ENCODE measurements at regions not wholly inside any gene's neighbourhood (a gene's known extent, or its start where the extent isn't known, plus 50 kb on each side); places are given as distances from the start of the nearest gene placed in this dataset.
"Not testable (repeated sequence)": the region's sequence is repeated elsewhere in the genome, so short reads cannot be mapped to it uniquely, and the experiment has no call there.

DNA sequence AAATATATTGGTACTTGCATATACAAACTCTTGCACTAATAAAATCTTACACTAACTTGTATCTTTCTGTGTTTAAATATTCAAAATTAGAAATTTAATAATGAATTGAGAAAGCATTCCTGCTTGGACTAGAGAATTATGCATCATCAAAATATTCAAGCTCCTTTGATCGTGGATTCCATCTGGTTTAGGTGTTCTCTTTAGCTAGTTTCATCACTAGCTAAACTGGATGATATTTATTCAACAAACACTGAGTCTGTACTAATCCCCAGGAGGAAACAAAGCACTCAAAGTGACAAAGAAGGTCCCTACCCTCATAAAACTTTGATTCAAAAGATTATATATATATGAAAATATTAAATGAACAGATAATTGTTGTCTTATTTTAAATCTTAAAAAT is 1360.9 kb upstream of the ALCAM start:
- intact Hi-C loops (cut with DNase I) = no loop called here
- no peak for DNase-seq (ENCODE audit: missing footprints)
- ATAC-seq = no peak

DNA sequence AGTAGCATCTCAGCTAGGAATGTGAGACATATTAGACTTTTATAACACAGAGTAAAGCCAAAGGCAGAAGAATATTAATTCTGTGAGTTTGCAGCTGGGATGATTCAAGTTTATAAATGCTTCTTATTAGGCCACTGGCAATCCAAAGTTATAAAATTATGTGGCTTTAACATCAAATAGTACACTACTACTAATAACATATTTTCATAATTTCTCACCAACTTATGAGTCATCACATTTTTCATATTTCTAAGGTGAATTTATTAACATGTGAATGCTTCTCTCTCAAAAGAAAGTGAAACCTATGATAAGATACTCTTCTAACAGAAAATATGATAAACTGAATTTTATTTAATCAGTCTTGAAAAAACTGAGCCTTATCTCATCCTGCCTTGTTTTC is 1348.2 kb upstream of the ALCAM start:
- ATAC-seq (no peak), DNase-seq (ENCODE audit: missing footprints) (no peak)
- intact Hi-C loops (cut with DNase I) = no loop called here

DNA sequence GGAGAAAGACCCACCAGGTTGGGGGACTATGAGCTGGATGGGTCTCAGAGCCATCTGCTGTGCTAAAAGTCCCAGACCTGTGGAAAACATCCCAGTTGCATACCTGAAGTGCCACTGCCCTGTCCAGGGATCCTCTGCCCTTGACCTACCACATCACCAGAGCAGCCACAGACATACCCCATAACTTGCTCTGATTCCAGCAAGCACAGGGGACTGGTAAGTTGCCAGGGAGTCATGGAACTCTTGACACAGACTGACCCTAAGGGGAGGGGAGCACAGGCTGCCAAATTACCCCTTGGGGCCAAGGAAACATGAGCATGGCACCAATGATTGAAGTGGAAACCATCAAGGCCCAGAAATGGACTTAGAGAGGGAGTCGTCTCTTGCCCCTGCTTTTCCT is 1335.1 kb upstream of the ALCAM start:
- no peak for DNase-seq (ENCODE audit: missing footprints)
- ATAC-seq = no peak
- intact Hi-C loops (cut with DNase I) = no loop called here

DNA sequence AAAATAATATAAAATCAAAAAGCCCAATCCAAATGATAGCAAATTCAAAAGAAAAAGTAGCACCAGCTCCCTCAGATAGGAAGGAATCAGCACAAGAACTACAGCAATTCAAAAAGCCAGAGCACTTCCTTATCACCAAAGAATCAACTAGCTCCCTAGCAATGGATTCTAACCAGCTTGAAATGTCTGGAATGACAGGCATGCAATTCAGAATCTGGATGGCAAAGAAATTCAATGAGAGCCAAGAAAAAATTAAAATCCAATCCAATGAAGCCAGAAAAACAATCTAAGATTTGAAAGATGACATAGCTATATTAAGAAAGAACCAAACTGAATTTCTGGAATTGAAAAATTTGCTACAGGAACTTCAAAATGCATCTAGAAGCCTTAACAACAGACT is 1334.4 kb upstream of the ALCAM start:
- ATAC-seq (no peak), DNase-seq (ENCODE audit: missing footprints) (no peak)
- intact Hi-C loops (cut with DNase I) = no loop called here

DNA sequence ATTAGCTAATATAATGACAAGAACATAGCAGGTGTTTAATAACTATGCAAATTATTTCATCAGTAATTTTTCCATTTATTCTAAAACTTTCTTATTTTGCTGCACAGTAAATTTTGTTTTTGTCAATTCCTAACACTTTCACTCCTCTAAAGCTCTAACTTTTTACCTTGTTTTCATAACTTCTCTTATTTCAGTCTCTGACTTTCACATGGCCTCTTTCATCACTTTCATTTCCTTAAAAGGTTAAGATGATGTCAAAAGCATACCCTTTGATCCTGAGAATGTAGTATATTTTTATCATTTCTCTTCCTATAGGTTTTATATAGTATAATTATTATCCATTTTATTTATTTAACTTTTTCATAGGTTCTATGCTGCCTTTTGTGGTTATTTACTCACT is 1325.8 kb upstream of the ALCAM start:
- ATAC-seq (no peak), DNase-seq (ENCODE audit: missing footprints) (no peak)
- intact Hi-C loops (cut with DNase I) = no loop called here

DNA sequence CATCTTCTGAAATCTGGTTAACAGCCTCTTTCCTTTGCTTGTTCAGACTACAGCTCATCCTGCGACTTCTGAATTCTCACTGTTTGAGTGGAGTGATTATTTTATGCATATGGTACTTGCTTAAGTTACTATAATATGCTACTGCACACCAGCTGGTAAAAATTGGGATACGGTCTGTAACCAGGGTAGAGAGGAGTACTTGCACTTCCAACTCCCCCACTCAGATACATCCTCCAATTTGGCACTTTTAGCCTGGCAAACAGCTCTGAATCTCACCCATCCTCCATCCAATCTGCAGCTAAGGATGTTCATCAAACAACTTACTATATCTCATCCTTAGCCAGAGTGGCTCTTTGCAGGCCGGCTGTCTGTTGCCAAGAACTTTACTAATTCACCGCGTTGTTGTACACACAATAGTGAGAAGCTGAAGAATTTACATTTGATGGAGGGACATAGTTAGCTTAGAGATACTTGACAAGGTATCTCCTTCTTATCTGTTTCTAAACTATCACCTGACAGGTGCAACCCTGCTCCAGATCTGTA is 1323.6 kb upstream of the ALCAM start:
- intact Hi-C loops (cut with DNase I); ATAC-seq; DNase-seq (ENCODE audit: missing footprints): not testable (repeated sequence)

DNA sequence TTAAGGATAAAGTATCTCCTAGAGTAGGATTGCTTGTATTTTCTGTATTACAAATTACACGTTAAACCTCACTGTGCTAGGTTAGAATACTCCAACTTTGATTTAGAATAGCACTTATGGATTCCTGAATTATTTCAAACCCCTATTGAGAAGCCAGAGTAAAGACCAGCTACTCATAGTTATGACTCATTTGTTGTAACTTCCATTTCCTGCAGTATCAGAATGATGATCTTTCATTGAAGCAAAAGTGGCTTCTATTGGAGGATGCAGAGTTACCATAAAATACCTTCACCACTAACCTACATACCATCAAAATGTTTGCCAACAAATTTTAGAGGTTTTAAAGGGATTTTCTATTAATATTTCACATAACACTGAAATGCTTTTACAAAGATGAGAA is 1322.7 kb upstream of the ALCAM start:
- intact Hi-C loops (cut with DNase I) = no loop called here
- no peak for ATAC-seq
- no peak for DNase-seq (ENCODE audit: missing footprints)

DNA sequence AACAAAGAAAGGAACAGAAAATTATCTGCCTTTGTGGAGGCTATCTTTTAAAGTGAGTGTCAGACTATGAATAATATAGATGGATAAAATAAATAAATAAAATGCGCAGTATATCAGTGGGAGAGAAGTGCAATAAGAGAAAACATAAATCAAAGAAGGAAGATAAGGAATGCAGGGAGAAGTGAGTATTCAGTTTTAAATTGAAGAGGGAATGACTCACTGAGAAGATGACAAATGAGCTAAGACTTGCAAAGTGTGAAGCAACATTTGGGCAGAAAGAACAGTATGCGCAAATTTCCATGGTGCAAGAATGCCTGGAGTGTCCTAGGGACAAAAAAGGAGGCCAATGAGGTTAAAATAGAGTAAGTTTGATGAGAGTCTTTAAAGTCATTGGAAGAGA is 1300.1 kb upstream of the ALCAM start:
- no peak for DNase-seq (ENCODE audit: missing footprints)
- intact Hi-C loops (cut with DNase I) = no loop called here
- ATAC-seq = no peak

DNA sequence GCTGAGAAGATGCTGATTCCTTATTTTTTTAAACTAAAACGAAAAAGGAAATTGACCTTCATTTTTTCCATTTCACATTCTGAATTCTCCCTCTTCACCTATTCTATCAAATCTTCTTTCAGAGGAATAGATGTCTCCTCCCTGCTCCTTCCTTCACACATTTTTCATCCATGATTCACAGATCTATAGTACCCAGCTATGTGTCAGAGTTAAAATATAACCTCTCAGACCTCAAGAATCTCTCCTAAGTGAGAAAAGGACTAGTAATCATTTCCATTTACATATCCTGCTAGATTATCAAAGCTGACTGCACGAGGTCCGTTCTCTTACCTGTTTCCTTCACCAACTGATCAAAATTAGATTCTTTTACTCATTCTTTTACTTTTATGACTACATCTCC is 1297.6 kb upstream of the ALCAM start:
- no peak for ATAC-seq
- intact Hi-C loops (cut with DNase I) = no loop called here
- DNase-seq (ENCODE audit: missing footprints) = no peak

DNA sequence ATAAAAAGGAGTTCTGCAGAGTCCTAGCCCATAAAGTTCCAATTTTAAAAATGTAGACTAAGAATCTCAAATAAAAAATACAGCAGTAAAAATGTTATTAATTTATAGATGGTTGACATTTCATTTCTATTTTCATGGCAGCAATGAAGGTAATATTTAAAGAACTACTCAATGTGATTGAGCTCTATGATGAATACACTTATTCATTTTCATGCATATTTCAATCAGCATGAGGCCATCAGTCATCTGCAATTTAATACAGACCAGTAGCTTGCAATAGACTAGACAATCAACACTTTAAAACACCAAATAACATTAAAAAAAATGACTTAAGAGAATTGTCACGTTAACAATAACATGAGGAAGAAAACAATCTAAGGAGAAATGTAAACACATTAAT is 1295.8 kb upstream of the ALCAM start:
- DNase-seq (ENCODE audit: missing footprints) (no peak), ATAC-seq (no peak)
- intact Hi-C loops (cut with DNase I) = no loop called here

DNA sequence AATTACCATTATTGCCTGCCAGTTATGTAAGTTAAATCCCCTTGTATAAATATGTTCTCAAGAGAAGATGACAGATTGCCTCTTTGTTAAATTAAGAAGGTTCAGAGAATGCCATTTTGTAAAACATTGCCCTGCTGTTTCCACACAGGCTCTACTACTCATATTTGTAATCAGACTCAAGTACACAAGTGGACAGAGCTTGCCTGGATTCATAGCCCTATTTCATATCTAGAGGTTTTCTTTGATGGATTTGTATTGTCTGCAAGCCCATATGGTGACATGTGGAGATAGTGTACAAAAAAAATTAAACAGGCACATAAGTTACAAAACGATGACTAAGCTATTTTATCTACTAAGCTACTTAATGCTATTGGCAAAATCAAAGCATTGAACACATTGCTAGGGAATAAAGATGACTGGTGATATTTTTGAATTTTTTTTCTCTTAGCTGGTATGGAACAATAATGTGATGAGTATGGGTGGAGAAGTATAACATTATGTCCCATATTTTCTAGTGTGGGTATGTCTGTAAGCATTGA is 1286.6 kb upstream of the ALCAM start:
- no peak for DNase-seq (ENCODE audit: missing footprints)
- ATAC-seq = no peak
- intact Hi-C loops (cut with DNase I) = no loop called here

DNA sequence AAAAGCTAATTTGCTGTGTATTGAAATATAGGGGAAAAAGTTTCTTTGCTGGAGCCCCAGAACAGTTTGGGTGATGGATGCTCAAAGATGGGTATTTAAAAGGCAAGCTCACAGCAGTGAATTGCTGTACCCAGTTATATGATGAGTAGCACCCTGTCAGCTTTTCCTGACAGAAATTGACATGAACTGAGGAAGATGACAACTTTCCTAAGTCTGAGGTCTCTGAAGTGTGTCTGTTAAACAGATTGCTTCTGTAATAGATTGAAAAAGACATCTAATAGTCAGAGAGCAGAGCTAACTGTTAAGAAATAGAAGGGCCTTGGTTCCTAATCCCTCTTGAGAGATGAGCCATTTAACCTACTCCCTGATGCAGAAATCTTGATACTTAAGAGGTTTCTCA is 1278.0 kb upstream of the ALCAM start:
- ATAC-seq (no peak), DNase-seq (ENCODE audit: missing footprints) (no peak)
- intact Hi-C loops (cut with DNase I) = no loop called here

DNA sequence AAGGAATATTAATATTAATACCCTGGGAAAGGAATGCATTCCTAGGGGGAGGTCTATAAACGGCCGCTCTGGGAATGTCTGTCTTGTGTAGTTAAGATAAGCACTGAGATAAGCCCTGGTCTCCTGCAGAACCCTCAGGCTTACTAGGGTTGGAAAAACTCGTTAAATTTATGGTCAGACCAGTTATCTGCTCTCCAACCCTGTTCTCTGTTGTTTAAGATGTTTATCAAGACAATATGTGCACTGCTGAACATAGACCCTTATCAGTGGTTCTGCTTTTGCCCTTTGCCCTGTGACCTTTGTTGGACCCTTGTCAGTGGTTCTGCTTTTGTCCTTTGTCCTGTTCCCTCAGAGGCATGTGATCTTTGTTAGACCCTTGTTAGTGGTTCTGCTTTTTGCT is 1276.7 kb upstream of the ALCAM start:
- ATAC-seq; intact Hi-C loops (cut with DNase I); DNase-seq (ENCODE audit: missing footprints): not testable (repeated sequence)

DNA sequence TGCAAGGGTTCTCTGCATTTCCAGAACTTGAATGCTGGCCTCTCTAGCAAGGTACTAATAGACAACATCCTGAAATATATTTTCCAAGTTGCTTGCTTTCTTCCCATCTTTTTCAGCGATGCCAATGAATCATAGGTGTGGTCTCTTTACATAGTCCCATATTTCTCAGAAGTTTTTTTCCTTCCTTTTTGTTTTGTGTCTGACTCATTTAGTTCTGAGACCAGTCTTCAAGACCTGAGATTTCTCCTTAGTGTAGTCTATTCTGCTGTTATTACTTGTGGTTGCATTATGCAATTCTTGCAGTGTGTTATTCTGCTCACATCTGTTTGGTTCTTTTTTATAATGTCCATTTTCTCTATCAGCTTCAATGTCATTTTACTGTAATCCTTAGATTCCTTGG is 1265.0 kb upstream of the ALCAM start:
- no peak for DNase-seq (ENCODE audit: missing footprints)
- intact Hi-C loops (cut with DNase I) = no loop called here
- ATAC-seq = no peak

DNA sequence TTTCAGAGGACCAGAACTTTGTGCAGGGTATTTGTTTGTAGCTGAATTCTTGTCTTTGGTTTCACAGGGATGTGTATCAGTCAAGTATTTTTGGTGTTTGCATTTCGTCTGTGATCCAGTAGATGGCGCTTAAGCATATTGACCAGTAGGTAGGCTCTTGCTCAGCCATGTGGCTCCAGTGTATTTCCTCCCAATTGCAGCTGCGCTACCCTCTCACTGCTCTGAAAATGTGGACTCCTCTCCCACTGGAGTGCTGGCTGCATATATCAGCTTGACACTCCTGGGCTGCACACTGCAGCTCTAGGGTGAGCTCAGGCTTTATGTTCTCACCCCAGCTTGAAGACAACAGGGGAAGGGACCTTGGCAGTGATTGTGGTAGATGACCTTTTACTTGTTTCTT is 1264.3 kb upstream of the ALCAM start:
- ATAC-seq (no peak), DNase-seq (ENCODE audit: missing footprints) (no peak)
- intact Hi-C loops (cut with DNase I) = no loop called here

DNA sequence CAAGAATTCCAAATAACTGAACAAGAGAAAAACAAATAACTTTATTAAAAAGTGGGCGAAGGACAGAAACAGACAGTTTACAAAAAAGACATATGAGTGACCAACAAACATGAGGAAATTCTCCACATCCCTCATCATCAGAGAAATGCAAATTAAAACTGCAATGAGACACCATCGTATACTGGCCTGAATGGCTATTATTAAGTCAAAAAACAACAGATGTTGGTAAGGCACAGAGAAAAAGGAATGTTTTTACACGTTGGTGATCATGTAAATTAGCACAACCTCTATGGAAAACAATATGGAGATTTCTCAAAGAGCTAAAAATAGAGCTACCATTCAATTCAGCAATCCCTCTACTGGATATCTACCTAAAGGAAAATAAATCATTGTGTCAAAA is 1260.4 kb upstream of the ALCAM start:
- intact Hi-C loops (cut with DNase I) = no loop called here
- no peak for ATAC-seq

DNA sequence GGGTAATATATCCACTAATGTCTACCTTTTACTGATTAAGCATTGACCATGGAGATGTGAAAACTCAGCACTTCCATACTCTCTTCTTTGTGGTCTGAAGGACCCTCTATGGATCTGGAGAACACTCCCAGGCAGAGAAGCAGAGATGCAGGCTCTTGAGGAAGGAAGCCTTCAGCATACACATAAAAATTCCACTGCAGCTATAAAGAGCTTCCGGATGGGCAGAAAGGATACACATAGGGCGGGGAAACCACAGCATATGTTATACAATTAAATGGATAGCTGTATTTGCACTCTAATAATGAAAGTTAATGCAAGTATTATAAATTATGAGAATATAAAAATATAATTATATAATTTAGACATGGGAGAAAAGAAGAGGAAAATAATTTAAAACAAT is 1258.2 kb upstream of the ALCAM start:
- intact Hi-C loops (cut with DNase I) = no loop called here
- DNase-seq (ENCODE audit: missing footprints) (no peak), ATAC-seq (no peak)

More for the DNA sequence above, 1260.4 kb upstream of the ALCAM start:
- no peak for DNase-seq (ENCODE audit: missing footprints)

DNA sequence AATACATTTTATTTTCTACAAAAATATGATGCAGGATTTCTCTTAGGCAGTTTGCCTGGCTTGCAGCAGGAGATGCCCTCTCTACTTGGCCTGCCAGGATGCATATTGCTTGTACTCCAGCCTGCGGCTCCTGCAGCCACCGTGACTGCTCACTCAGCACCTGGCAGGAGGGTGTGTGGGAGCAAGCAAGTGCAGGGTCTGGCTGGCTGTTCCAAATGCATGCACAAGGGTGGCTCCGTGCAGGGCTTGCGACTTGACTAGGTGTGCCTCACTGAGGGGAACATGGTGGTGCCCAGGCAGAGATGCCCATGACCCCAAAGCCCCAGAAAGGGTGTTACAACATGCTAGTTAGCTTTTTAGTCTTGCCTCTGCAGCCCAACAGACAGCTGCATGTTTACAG is 1240.2 kb upstream of the ALCAM start:
- no peak for DNase-seq (ENCODE audit: missing footprints)
- intact Hi-C loops (cut with DNase I) = no loop called here
- no peak for ATAC-seq

DNA sequence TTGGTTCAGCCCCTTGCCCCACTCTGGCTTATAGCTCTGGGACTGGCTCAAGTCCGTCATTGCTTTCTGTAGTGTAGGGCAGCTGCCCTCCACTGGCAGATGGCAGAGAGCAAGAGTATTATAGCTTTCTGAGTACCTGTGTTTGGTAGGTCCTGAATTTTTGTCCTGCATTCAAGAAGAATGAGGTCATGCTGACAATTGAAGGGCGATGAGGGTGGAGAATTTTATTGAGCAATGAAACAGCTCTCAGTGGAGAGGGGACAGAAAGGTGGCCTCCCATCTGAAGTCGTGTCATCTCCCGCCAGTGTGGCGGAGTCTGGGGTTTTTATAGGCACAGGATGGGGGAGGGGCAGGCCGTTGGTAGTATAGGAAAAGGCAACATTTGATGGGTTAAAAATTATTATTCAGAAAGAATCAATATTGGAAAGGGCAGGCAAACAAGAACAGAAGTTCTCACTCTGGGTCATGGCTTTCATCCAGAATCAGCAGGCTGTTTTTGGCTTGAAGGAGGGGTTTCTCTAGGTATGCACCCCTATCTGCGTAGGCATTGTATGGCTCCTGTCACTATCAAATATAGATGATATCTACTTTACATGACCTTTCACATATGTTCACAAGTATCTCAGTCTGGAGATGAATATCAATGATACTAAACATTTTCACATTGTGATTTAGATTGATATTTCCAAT is 1239.7 kb upstream of the ALCAM start:
- DNase-seq (ENCODE audit: missing footprints) = no peak
- intact Hi-C loops (cut with DNase I) = no loop called here
- no peak for ATAC-seq

DNA sequence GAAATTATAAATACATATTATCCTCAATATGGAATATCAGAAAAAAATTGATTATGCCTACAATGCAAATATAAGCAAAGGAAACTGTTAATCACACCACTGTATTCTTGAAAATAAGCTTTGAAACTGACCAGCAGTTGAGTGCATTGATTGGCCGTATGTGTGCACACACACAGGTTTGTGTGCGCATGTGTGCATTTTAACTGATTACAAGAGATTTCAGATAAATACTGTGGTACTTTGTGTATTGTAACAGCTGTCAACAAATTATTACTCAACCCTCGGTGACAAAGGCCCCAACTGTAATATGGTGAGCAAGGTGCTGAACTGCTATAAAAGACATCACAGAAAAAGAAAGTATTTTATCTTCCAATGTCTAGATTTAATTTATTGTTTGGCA is 1238.9 kb upstream of the ALCAM start:
- DNase-seq (ENCODE audit: missing footprints) (no peak), ATAC-seq (no peak)
- intact Hi-C loops (cut with DNase I) = no loop called here
